ENCODE measurements at regions not wholly inside any gene's neighbourhood (a gene's known extent, or its start where the extent isn't known, plus 50 kb on each side); places are given as distances from the start of the nearest gene placed in this dataset.
A peak's percentile ranks its signal among the peaks of the same experiment; 100 is the strongest.

GRCh38 chr1:98045211-98045766 is 124.5 kb upstream of the DPYD start:
- Histone ChIP-seq H3K79me2 (ENCODE audit: insufficient read depth) (peaks cover 88% of the 10 kb centered on the region), H3K9ac (peak overlapping the region; percentile 80)
- CTCF ChIA-PET, result interaction anchor here (0.7 to 0.9 kb wide), 4 partner anchors 68 to 986 kb away, joined by 3 read pairs; no protein-coding TSS in a partner anchor
- TF ChIP-seq POLR2AphosphoS5 (IDR thresholded peaks at IDR 0.05; ENCODE audit: low read depth, low read length), result peak; percentile 26; the same call in 1 of the 2 replicates
- TF ChIP-seq TEAD4 (IDR thresholded peaks at IDR 0.05; ENCODE audit: borderline replicate concordance, insufficient read depth), result peak; percentile 32; the same call in 1 of the 2 replicates
- peak; percentile 72; the same call in 1 of the 2 replicates for TF ChIP-seq SIN3A (IDR thresholded peaks at IDR 0.05; ENCODE audit: borderline replicate concordance, low read depth, low read length)
- peak; percentile 38 for TF ChIP-seq CHD2 (IDR thresholded peaks at IDR 0.05; ENCODE audit: low read length, partially characterized antibody)
- no peak for TF ChIP-seq PBX3 (IDR thresholded peaks at IDR 0.05)
- TF ChIP-seq RCOR1 (IDR thresholded peaks at IDR 0.05; ENCODE audit: low read length), result no peak
- TF ChIP-seq TCF12 (IDR thresholded peaks at IDR 0.05), result no peak
- peak; percentile 40; the same call in 1 of the 2 replicates for TF ChIP-seq ELF1 (IDR thresholded peaks at IDR 0.05)
- TF ChIP-seq RAD21 (IDR thresholded peaks at IDR 0.05; ENCODE audit: low read length), result no peak
- peak; percentile 29; the same call in 1 of the 2 replicates for TF ChIP-seq TAF1 (IDR thresholded peaks at IDR 0.05; ENCODE audit: borderline replicate concordance, low read depth, low read length)
- TF ChIP-seq YY1 (IDR thresholded peaks at IDR 0.05; ENCODE audit: low read depth), result no peak
- TF ChIP-seq EZH2phosphoT487 (IDR thresholded peaks at IDR 0.05; ENCODE audit: borderline replicate concordance, low read depth), result no peak
- TF ChIP-seq FOXJ3 (CRISPR knock-in tag; IDR thresholded peaks at IDR 0.05), result no peak
- TF ChIP-seq MEF2A (IDR thresholded peaks at IDR 0.05; ENCODE audit: borderline replicate concordance, low read depth), result no peak
- TF ChIP-seq FOSL2 (IDR thresholded peaks at IDR 0.05; ENCODE audit: borderline replicate concordance, low read depth), result no peak
- no peak for TF ChIP-seq JUND (IDR thresholded peaks at IDR 0.05)
- TF ChIP-seq ZBTB33 (IDR thresholded peaks at IDR 0.05; ENCODE audit: borderline replicate concordance, low read depth), result 0 out of 2 replicates have a peak, but pooled peaks have one; percentile 22
- TF ChIP-seq IRF3 (IDR thresholded peaks at IDR 0.05; ENCODE audit: low read depth, low read length), result no peak
- no peak for TF ChIP-seq SMC3 (IDR thresholded peaks at IDR 0.05; ENCODE audit: low read depth, low read length)
- no peak for TF ChIP-seq MAX (IDR thresholded peaks at IDR 0.05; ENCODE audit: low read depth)
- no peak for TF ChIP-seq GATA2 (CRISPR knock-in tag; IDR thresholded peaks at IDR 0.05)
- TF ChIP-seq CTCF (IDR thresholded peaks at IDR 0.05), result no peak
- TF ChIP-seq MXI1 (IDR thresholded peaks at IDR 0.05; ENCODE audit: low read depth, low read length), result peak; percentile 18; the same call in 1 of the 2 replicates
- no peak for TF ChIP-seq NRF1 (IDR thresholded peaks at IDR 0.05; ENCODE audit: low read depth, low read length)

More at GRCh38 chr1:98045211-98045766, 124.5 kb upstream of the DPYD start:
- peak overlapping the region; percentile 90 for H3K4me2 ChIP-seq
- peak overlapping the region; percentile 76 to 79 for H3K4me3 ChIP-seq (ENCODE audit: low read depth in 2 of 2, low read length in 1 of 2)
- 3% methylated on average over 33 of the region's 48 CpGs for WGBS (ENCODE audit: low lambda C conversion rate)
- no peaks in the 10 kb centered on the region for H4K20me1 ChIP-seq (ENCODE audit: insufficient read depth)
- peaks cover 0 to 19% of the 10 kb centered on the region in 2 experiments; a peak in 2 of 4 replicates for H3K4me1 ChIP-seq (ENCODE audit: control insufficient read depth in 1 of 2, insufficient read depth in 2 of 2, low read depth in 1 of 2, low read length in 1 of 2)
- no peaks in the 10 kb centered on the region for H3K9me3 ChIP-seq
- H3F3A ChIP-seq (replicated peaks; ENCODE audit: insufficient read depth), result peaks cover 19% of the 10 kb centered on the region
- H3K27me3 ChIP-seq (ENCODE audit: insufficient read depth), result no peaks in the 10 kb centered on the region
- H3K27ac ChIP-seq (ENCODE audit: low read depth in 2 of 2, low read length in 1 of 2), result peak overlapping the region; percentile 71 to 96
- no peaks in the 10 kb centered on the region for H3K9me2 ChIP-seq
- H3K36me3 ChIP-seq (replicated peaks in 1 of 2; ENCODE audit: control insufficient read depth in 1 of 2, insufficient read depth in 2 of 2, low read length in 1 of 2), result peaks cover 10 to 17% of the 10 kb centered on the region in 2 experiments
- peak overlapping the region; percentile 47 for H2AFZ ChIP-seq (ENCODE audit: low read depth)
- peak; percentile 77 for DNase-seq
- POLR2A ChIA-PET, result interaction anchor here (1.2 kb wide), 1 partner anchor 9 kb away, joined by 3 read pairs; no protein-coding TSS in a partner anchor
